ENCODE measurements at regions not wholly inside any gene's neighbourhood (a gene's known extent, or its start where the extent isn't known, plus 50 kb on each side); places are given as distances from the start of the nearest gene placed in this dataset.
"Not testable (repeated sequence)": the region's sequence is repeated elsewhere in the genome, so short reads cannot be mapped to it uniquely, and the experiment has no call there.

GRCh38 chr15:20337238-20337637 is 204.4 kb downstream of the GOLGA6L6 start:
- H3K9me2 ChIP-seq (ENCODE audit: insufficient read depth); H3K9ac ChIP-seq (ENCODE audit: low read length); H3K4me2 ChIP-seq (ENCODE audit: low read length); H3K4me1 ChIP-seq (ENCODE audit: control insufficient read depth in 1 of 2, insufficient read depth in 2 of 2, low read length in 2 of 2); ATAC-seq; BruUV-seq (replicated peaks); H3K36me3 ChIP-seq (ENCODE audit: control insufficient read depth in 1 of 2, insufficient read depth in 2 of 2, low read length in 2 of 2); RAD21 ChIA-PET (ENCODE audit: low non-redundant PET in 1 of 2, low total read pairs in 2 of 2, uncharacterized antibody in 2 of 2, unreplicated experiment in 2 of 2); POLR2A ChIA-PET; H4K20me1 ChIP-seq (ENCODE audit: insufficient read depth); H3K27ac ChIP-seq (ENCODE audit: low read depth, low read length); intact Hi-C loops (cut with micrococcal nuclease); H3K27me3 ChIP-seq (ENCODE audit: insufficient read depth, low read length); H2AFZ ChIP-seq (ENCODE audit: low read depth, low read length, poor library complexity, severe bottlenecking); H3K4me3 ChIP-seq (replicated peaks in 1 of 2; ENCODE audit: low read depth in 1 of 2, low read length in 2 of 2); CTCF ChIA-PET; H3K79me2 ChIP-seq (ENCODE audit: insufficient read depth, low read length); DNase-seq (ENCODE audit: low read depth, low spot score): not testable (repeated sequence)
- peaks cover 17 to 32% of the 10 kb centered on the region in 2 experiments for H3K9me3 ChIP-seq (ENCODE audit: control insufficient read depth in 1 of 2, insufficient read depth in 1 of 2, low read depth in 1 of 2, low read length in 2 of 2)

GRCh38 chr15:20334451-20334850 is 207.1 kb downstream of the GOLGA6L6 start:
- POLR2A ChIA-PET; H2AFZ ChIP-seq (ENCODE audit: low read depth, low read length, poor library complexity, severe bottlenecking); H3K9me3 ChIP-seq (ENCODE audit: control insufficient read depth in 1 of 2, insufficient read depth in 1 of 2, low read depth in 1 of 2, low read length in 2 of 2); H3K4me1 ChIP-seq (ENCODE audit: control insufficient read depth in 1 of 2, insufficient read depth in 2 of 2, low read length in 2 of 2); H3K36me3 ChIP-seq (ENCODE audit: control insufficient read depth in 1 of 2, insufficient read depth in 2 of 2, low read length in 2 of 2); CTCF ChIA-PET; intact Hi-C loops (cut with micrococcal nuclease); H3K27ac ChIP-seq (ENCODE audit: low read depth, low read length); H3K9ac ChIP-seq (ENCODE audit: low read length); H3K27me3 ChIP-seq (ENCODE audit: insufficient read depth, low read length); H3K9me2 ChIP-seq (ENCODE audit: insufficient read depth); H3K4me2 ChIP-seq (ENCODE audit: low read length); RAD21 ChIA-PET (ENCODE audit: low non-redundant PET in 1 of 2, low total read pairs in 2 of 2, uncharacterized antibody in 2 of 2, unreplicated experiment in 2 of 2); BruUV-seq (replicated peaks); ATAC-seq; DNase-seq (ENCODE audit: low read depth, low spot score); H4K20me1 ChIP-seq (ENCODE audit: insufficient read depth); H3K79me2 ChIP-seq (ENCODE audit: insufficient read depth, low read length); H3K4me3 ChIP-seq (replicated peaks in 1 of 2; ENCODE audit: low read depth in 1 of 2, low read length in 2 of 2): not testable (repeated sequence)

- H3K9me3 ChIP-seq (ENCODE audit: control insufficient read depth in 1 of 2, insufficient read depth in 1 of 2, low read depth in 1 of 2, low read length in 2 of 2); H2AFZ ChIP-seq (ENCODE audit: low read depth, low read length, poor library complexity, severe bottlenecking); H3K79me2 ChIP-seq (ENCODE audit: insufficient read depth, low read length); H3K27ac ChIP-seq (ENCODE audit: low read depth, low read length); POLR2A ChIA-PET; H3K4me2 ChIP-seq (ENCODE audit: low read length); ATAC-seq; H3K36me3 ChIP-seq (ENCODE audit: control insufficient read depth in 1 of 2, insufficient read depth in 2 of 2, low read length in 2 of 2); H3K4me1 ChIP-seq (ENCODE audit: control insufficient read depth in 1 of 2, insufficient read depth in 2 of 2, low read length in 2 of 2); intact Hi-C loops (cut with micrococcal nuclease); H3K4me3 ChIP-seq (replicated peaks in 1 of 2; ENCODE audit: low read depth in 1 of 2, low read length in 2 of 2); H3K9ac ChIP-seq (ENCODE audit: low read length); H3K9me2 ChIP-seq (ENCODE audit: insufficient read depth); H3K27me3 ChIP-seq (ENCODE audit: insufficient read depth, low read length); DNase-seq (ENCODE audit: low read depth, low spot score); H4K20me1 ChIP-seq (ENCODE audit: insufficient read depth); RAD21 ChIA-PET (ENCODE audit: low non-redundant PET in 1 of 2, low total read pairs in 2 of 2, uncharacterized antibody in 2 of 2, unreplicated experiment in 2 of 2); CTCF ChIA-PET; BruUV-seq (replicated peaks): not testable (repeated sequence)
Measured at GRCh38 chr15:20325751-20326150, 215.8 kb downstream of the GOLGA6L6 start.

- H3K36me3 ChIP-seq (ENCODE audit: control insufficient read depth in 1 of 2, insufficient read depth in 2 of 2, low read length in 2 of 2); H4K20me1 ChIP-seq (ENCODE audit: insufficient read depth); H3K79me2 ChIP-seq (ENCODE audit: insufficient read depth, low read length); H3K9ac ChIP-seq (ENCODE audit: low read length); DNase-seq (ENCODE audit: low read depth, low spot score); H3K9me3 ChIP-seq (ENCODE audit: control insufficient read depth in 1 of 2, insufficient read depth in 1 of 2, low read depth in 1 of 2, low read length in 2 of 2); H3K9me2 ChIP-seq (ENCODE audit: insufficient read depth); H3K27me3 ChIP-seq (ENCODE audit: insufficient read depth, low read length); RAD21 ChIA-PET (ENCODE audit: low non-redundant PET in 1 of 2, low total read pairs in 2 of 2, uncharacterized antibody in 2 of 2, unreplicated experiment in 2 of 2); ATAC-seq; BruUV-seq (replicated peaks); H3K4me3 ChIP-seq (replicated peaks in 1 of 2; ENCODE audit: low read depth in 1 of 2, low read length in 2 of 2); CTCF ChIA-PET; H2AFZ ChIP-seq (ENCODE audit: low read depth, low read length, poor library complexity, severe bottlenecking); H3K27ac ChIP-seq (ENCODE audit: low read depth, low read length); intact Hi-C loops (cut with micrococcal nuclease); H3K4me2 ChIP-seq (ENCODE audit: low read length); POLR2A ChIA-PET; H3K4me1 ChIP-seq (ENCODE audit: control insufficient read depth in 1 of 2, insufficient read depth in 2 of 2, low read length in 2 of 2): not testable (repeated sequence)
Measured at GRCh38 chr15:20317132-20317531, 224.5 kb downstream of the GOLGA6L6 start.

All from HCT116 (cell line).